Transverse colon (tissue), 3 donors: ENCODE measurements at regions not wholly inside any gene's neighbourhood (a gene's known extent, or its start where the extent isn't known, plus 50 kb on each side); places are given as distances from the start of the nearest gene placed in this dataset.

Source experiments
- CTCF ChIP-seq, 5 experiments: fragments of 200-600 bp in 3 of 5; fragments of 450-650 bp in 2 of 5; sonication (generic) in 3 of 5; IDR thresholded peaks; 1 replicate in 2 of 5; 2 replicates in 3 of 5; pipeline ENCODE4 v1.5.1; 2016 to 2017; ENCODE audit warnings: antibody characterized with exemption in 5 of 5, inconsistent platforms in 3 of 5, mild to moderate bottlenecking in 2 of 5, moderate library complexity in 1 of 5
- EP300 ChIP-seq: sonication (generic); formaldehyde crosslinking; IDR thresholded peaks from one replicate; pipeline ENCODE4 v1.6.1; 2017; ENCODE audit warnings: antibody characterized with exemption, low read depth
- POLR2A ChIP-seq: fragments of 450-650 bp; IDR thresholded peaks from one replicate; pipeline ENCODE4 v1.6.1; 2016; ENCODE audit warnings: antibody characterized with exemption, mild to moderate bottlenecking, moderate library complexity

DNA sequence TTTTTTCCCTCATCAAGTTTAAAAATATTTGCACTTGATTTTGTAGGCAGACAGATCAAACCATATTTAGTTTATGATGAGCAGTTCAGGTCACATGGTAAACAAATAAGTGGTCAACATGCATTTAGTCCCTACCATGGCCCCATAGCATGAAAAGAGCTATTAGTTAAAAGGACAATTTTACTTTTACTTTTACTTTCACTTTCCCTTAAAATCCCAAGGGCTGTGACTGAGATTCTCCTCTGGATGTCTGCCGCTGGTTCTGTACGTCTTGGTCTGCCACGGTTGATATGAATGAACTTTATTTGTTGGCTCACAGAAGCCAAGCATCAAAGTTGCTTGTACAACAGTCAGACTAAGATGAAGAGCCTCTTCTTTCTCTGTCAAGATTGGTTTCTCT, 626.2 kb upstream of the CDH7 start:
- TF ChIP-seq CTCF (IDR thresholded peaks at IDR 0.05) (no peak), POLR2A (no peak), EP300 (no peak)
